Endothelial cell (in vitro differentiated cells): ENCODE measurements at regions not wholly inside any gene's neighbourhood (a gene's known extent, or its start where the extent isn't known, plus 50 kb on each side); places are given as distances from the start of the nearest gene placed in this dataset.

Experiments used
- DNase-seq: peaks from one replicate; pipeline ENCODE4 v3.0.0; 2021; ENCODE audit warnings: low spot score
- H3K27ac Mint-ChIP-seq: one replicate; pipeline ENCODE4 v1.8.0; 2021; ENCODE audit warnings: mixed read lengths, inconsistent platforms; ENCODE audit not compliant: unreplicated experiment
- H3K27me3 Mint-ChIP-seq: one replicate; pipeline ENCODE4 v1.8.0; 2021; ENCODE audit warnings: mild to moderate bottlenecking, moderate library complexity, mixed read lengths, inconsistent platforms; ENCODE audit not compliant: unreplicated experiment
- H3K36me3 Mint-ChIP-seq: one replicate; pipeline ENCODE4 v1.8.0; 2021; ENCODE audit warnings: mild to moderate bottlenecking, low read depth, mixed read lengths, inconsistent platforms; ENCODE audit not compliant: unreplicated experiment
- H3K4me1 Mint-ChIP-seq: one replicate; pipeline ENCODE4 v1.8.0; 2021; ENCODE audit warnings: mild to moderate bottlenecking, mixed read lengths, inconsistent platforms; ENCODE audit not compliant: unreplicated experiment
- H3K4me3 Mint-ChIP-seq: one replicate; pipeline ENCODE4 v1.8.0; 2021; ENCODE audit warnings: mild to moderate bottlenecking, mixed read lengths, inconsistent platforms; ENCODE audit not compliant: unreplicated experiment
- H3K9me3 Mint-ChIP-seq: one replicate; pipeline ENCODE4 v1.8.0; 2021; ENCODE audit warnings: mixed read lengths, inconsistent platforms; ENCODE audit not compliant: unreplicated experiment
- CTCF ChIP-seq: fragments of 200-600 bp; sonication (generic); IDR thresholded peaks from one replicate; pipeline ENCODE4 v1.5.0; 2021; ENCODE audit warnings: antibody characterized with exemption; ENCODE audit not compliant: unreplicated experiment

- no peaks in the 10 kb centered on the region for H3K4me1 Mint-ChIP-seq
- H3K27ac Mint-ChIP-seq = no peak overlapping the region
- DNase-seq = no peak
- H3K36me3 Mint-ChIP-seq = no peaks in the 10 kb centered on the region
- H3K9me3 Mint-ChIP-seq = no peaks in the 10 kb centered on the region
- H3K4me3 Mint-ChIP-seq = no peak overlapping the region
- peaks cover 4% of the 10 kb centered on the region for H3K27me3 Mint-ChIP-seq
- TF ChIP-seq CTCF = no peak
These were observed 366.6 kb downstream of the EMP1 start for GRCh38 chr12:13562915-13563742.

- no peak for TF ChIP-seq CTCF
- no peaks in the 10 kb centered on the region for H3K9me3 Mint-ChIP-seq
- no peaks in the 10 kb centered on the region for H3K4me1 Mint-ChIP-seq
- H3K27me3 Mint-ChIP-seq = peaks cover 2% of the 10 kb centered on the region
- H3K27ac Mint-ChIP-seq = no peak overlapping the region
- DNase-seq = no peak
- no peak overlapping the region for H3K4me3 Mint-ChIP-seq
- H3K36me3 Mint-ChIP-seq = no peaks in the 10 kb centered on the region
These were observed 365.4 kb downstream of the EMP1 start for GRCh38 chr12:13561923-13562322.

- no peak for DNase-seq
- no peaks in the 10 kb centered on the region for H3K36me3 Mint-ChIP-seq
- H3K27me3 Mint-ChIP-seq = peaks cover under 1% of the 10 kb centered on the region
- H3K4me3 Mint-ChIP-seq = no peak overlapping the region
- TF ChIP-seq CTCF = no peak
- H3K4me1 Mint-ChIP-seq = no peaks in the 10 kb centered on the region
- no peaks in the 10 kb centered on the region for H3K9me3 Mint-ChIP-seq
- H3K27ac Mint-ChIP-seq = no peak overlapping the region
These were observed 362.9 kb downstream of the EMP1 start for GRCh38 chr12:13559318-13559978.

GRCh38 chr12:13552830-13553229 lies 356.3 kb downstream of the EMP1 start:
- H3K9me3 Mint-ChIP-seq = no peaks in the 10 kb centered on the region
- H3K36me3 Mint-ChIP-seq = no peaks in the 10 kb centered on the region
- no peak for DNase-seq
- H3K27ac Mint-ChIP-seq = no peak overlapping the region
- no peak for TF ChIP-seq CTCF
- no peaks in the 10 kb centered on the region for H3K27me3 Mint-ChIP-seq
- H3K4me1 Mint-ChIP-seq = peaks cover 2% of the 10 kb centered on the region
- H3K4me3 Mint-ChIP-seq = no peak overlapping the region

- H3K27me3 Mint-ChIP-seq = no peaks in the 10 kb centered on the region
- no peak for DNase-seq
- no peaks in the 10 kb centered on the region for H3K9me3 Mint-ChIP-seq
- peaks cover under 1% of the 10 kb centered on the region for H3K4me1 Mint-ChIP-seq
- no peaks in the 10 kb centered on the region for H3K36me3 Mint-ChIP-seq
- TF ChIP-seq CTCF = no peak
- H3K4me3 Mint-ChIP-seq = no peak overlapping the region
- no peak overlapping the region for H3K27ac Mint-ChIP-seq
These were observed 350.8 kb downstream of the EMP1 start for GRCh38 chr12:13547283-13547682.
